Tibial artery (tissue), 4 donors: ENCODE measurements at regions not wholly inside any gene's neighbourhood (a gene's known extent, or its start where the extent isn't known, plus 50 kb on each side); places are given as distances from the start of the nearest gene placed in this dataset.

Experiments used
- DNase-seq, 2 donors: peaks; one replicate each; pipeline ENCODE4 v3.0.0-alpha.2; 2019
- H3K27ac ChIP-seq, 2 donors: fragments of 200-600 bp; sonication (generic) in 1 of 2; 1 replicate in 1 of 2; 2 replicates in 1 of 2; pipeline ENCODE4 v1.5.1; 2018 to 2019; ENCODE audit warnings: mild to moderate bottlenecking in 1 of 2
- H3K27me3 ChIP-seq, 2 donors: fragments of 200-600 bp; sonication (generic) in 1 of 2; one replicate each; pipeline versions ENCODE4 v1.5.1 to v1.6.0; 2016 to 2019
- H3K36me3 ChIP-seq, 3 donors: fragments of 200-600 bp; sonication (generic) in 2 of 3; one replicate each; pipeline ENCODE4 v1.5.1; 2016 to 2019; ENCODE audit warnings: mild to moderate bottlenecking in 2 of 3
- H3K4me1 ChIP-seq, 4 donors: fragments of 200-600 bp; sonication (generic) in 2 of 4; 1 replicate in 3 of 4; 2 replicates in 1 of 4; pipeline ENCODE4 v1.5.1; 2016 to 2019
- H3K4me3 ChIP-seq, 2 donors: fragments of 200-600 bp; sonication (generic) in 1 of 2; 1 replicate in 1 of 2; 2 replicates in 1 of 2; pipeline ENCODE4 v1.5.1; 2018 to 2019; ENCODE audit warnings: mild to moderate bottlenecking in 2 of 2
- H3K9me3 ChIP-seq, 3 donors: fragments of 200-600 bp; sonication (generic) in 1 of 3; one replicate each; pipeline ENCODE4 v1.5.1; 2016 to 2019
- intact Hi-C: fragments of 100-400 bp; cut with DNase I; formaldehyde crosslinking; loops from one replicate; pipeline ENCODE4 v1.15.0; 2023; ENCODE audit warnings: low total_unique reads
- TF ChIP-seq, protein P1 (sequence below), 2 experiments: fragments of 200-600 bp in 1 of 2; fragments of 450-650 bp in 1 of 2; IDR thresholded peaks; one replicate each; pipeline ENCODE4 v1.5.1; 2017 to 2019; ENCODE audit warnings: antibody characterized with exemption in 2 of 2, mild to moderate bottlenecking in 1 of 2, moderate library complexity in 1 of 2

DNA sequence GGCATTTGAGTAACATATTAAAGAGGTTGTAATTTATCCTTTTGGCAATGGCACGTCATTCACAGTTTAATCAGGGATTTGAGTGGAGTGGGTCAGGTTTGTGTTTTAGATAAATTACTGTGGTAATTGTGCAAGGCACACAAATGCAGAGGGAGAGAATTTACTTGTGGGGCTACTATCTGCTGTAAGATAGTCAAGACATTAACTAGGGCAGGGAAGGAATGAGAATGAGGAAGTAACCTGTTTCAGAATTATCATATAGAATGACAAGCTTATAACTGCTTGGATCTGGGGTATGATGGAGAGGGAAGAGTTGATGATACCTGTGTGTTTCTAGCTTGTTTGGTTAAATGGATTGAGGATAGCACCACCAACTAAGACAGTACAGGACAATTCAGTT lies 58.9 kb upstream of the ZSWIM2 start:
- TF ChIP-seq, protein P1, sequence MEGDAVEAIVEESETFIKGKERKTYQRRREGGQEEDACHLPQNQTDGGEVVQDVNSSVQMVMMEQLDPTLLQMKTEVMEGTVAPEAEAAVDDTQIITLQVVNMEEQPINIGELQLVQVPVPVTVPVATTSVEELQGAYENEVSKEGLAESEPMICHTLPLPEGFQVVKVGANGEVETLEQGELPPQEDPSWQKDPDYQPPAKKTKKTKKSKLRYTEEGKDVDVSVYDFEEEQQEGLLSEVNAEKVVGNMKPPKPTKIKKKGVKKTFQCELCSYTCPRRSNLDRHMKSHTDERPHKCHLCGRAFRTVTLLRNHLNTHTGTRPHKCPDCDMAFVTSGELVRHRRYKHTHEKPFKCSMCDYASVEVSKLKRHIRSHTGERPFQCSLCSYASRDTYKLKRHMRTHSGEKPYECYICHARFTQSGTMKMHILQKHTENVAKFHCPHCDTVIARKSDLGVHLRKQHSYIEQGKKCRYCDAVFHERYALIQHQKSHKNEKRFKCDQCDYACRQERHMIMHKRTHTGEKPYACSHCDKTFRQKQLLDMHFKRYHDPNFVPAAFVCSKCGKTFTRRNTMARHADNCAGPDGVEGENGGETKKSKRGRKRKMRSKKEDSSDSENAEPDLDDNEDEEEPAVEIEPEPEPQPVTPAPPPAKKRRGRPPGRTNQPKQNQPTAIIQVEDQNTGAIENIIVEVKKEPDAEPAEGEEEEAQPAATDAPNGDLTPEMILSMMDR (IDR thresholded peaks at IDR 0.05): no peak
- intact Hi-C loops: no loop called here
- Histone ChIP-seq H3K9me3 (no peaks in the 10 kb centered on the region), H3K27ac (no peak overlapping the region), H3K36me3 (no peaks in the 10 kb centered on the region), H3K27me3 (no peaks in the 10 kb centered on the region), H3K4me3 (no peak overlapping the region), H3K4me1 (peaks cover 0 to 13% (median 3%) of the 10 kb centered on the region in 4 donors)
- DNase-seq: no peak

- no peaks in the 10 kb centered on the region for H3K36me3 ChIP-seq
- H3K27ac ChIP-seq: no peak overlapping the region
- TF ChIP-seq, protein P1 (IDR thresholded peaks at IDR 0.05): peak; percentile 39 to 40
- no peak overlapping the region for H3K4me3 ChIP-seq
- no peaks in the 10 kb centered on the region for H3K27me3 ChIP-seq
- peaks cover 0 to 1% (median 0%) of the 10 kb centered on the region in 4 donors for H3K4me1 ChIP-seq
- no peak for DNase-seq
- H3K9me3 ChIP-seq: no peaks in the 10 kb centered on the region
- intact Hi-C loops: no loop called here
Measured at GRCh38 chr2:186903216-186903615, 54.2 kb upstream of the ZSWIM2 start.
